Lung microvascular endothelial cell (primary cell): ENCODE measurements at regions not wholly inside any gene's neighbourhood (a gene's known extent, or its start where the extent isn't known, plus 50 kb on each side); places are given as distances from the start of the nearest gene placed in this dataset.

Experiments
- DNase-seq, 2 donors: peaks; one replicate each; pipeline versions ENCODE4 v3.0.0 to v3.0.0-alpha.2; 2010; ENCODE audit warnings: low read depth in 2 of 2

GRCh38 chr17:79202480-79202879 is 127.9 kb downstream of the ENGASE start:
- DNase-seq: no peak

DNA sequence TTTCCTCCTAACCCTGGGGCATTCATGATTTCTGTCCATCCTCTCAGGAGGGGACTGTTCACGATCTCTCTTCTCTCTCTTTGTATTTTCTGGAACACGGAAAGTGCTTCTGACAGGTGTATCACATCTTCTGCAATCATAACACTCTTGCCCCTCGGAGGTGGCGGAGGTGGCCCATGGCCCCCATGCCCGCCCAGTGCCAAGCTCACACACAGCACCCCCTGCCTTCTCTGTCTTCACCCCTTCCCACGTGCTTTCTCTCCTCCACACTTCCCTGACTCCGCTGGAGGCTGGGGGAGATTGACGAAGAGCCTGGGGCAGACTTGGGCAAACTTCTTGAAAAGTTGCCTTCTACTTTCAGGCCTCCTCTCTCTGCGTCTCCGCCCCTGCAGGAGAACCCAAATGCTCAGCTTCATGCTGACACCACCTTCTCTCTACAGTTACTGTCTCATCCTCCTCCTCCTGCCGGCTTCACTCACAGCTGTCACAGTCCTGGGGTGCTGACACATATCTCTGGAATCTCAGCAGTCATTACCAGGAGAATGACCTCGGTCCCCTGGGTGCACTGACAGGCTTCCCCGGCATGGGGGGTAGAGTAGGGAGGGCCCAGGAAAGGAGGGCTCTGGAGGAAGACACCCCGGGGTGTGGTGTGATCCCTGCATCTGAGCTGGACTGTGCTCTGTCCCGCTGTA is 127.1 kb downstream of the ENGASE start:
- no peak for DNase-seq

DNA sequence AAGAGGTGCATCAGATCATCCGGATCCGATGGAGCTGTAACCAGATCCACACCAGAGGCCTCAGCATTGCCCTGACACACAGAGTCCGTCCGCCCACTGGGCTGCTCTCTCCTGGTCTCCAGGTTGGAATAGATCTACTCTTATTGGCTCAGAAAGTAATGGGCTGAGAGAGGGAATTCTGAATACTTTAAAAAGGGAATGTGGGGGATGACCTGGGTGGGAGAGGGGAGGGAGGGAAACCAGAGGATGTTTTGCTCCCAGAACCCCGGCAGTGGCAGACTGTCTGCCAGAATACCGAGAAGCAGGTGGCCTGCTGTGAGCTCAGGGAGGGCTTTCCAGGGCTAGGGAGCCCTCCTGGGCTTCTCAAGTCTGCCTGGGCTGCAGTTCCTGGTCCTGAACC is 126.5 kb downstream of the ENGASE start:
- DNase-seq: no peak

DNA sequence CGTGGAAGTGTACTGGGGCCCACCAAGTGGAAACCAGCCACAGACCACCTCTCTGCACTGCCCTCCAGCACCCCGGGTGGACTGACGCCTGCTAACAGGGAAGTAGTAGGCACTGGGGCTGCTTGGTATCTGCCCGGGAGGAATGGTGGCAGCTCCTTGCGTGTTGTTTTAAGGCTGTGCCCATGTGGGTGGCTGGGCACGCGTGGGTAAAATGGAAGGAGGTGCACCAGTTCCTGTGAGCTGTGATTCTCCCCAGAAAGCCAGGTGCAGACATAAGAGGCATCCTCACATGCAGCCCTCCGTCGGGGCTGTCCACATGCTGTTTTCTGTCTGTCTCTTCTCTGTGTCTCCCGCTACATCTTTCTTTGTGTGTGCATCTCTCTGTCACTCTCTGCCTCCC is 122.3 kb downstream of the ENGASE start:
- no peak for DNase-seq

DNA sequence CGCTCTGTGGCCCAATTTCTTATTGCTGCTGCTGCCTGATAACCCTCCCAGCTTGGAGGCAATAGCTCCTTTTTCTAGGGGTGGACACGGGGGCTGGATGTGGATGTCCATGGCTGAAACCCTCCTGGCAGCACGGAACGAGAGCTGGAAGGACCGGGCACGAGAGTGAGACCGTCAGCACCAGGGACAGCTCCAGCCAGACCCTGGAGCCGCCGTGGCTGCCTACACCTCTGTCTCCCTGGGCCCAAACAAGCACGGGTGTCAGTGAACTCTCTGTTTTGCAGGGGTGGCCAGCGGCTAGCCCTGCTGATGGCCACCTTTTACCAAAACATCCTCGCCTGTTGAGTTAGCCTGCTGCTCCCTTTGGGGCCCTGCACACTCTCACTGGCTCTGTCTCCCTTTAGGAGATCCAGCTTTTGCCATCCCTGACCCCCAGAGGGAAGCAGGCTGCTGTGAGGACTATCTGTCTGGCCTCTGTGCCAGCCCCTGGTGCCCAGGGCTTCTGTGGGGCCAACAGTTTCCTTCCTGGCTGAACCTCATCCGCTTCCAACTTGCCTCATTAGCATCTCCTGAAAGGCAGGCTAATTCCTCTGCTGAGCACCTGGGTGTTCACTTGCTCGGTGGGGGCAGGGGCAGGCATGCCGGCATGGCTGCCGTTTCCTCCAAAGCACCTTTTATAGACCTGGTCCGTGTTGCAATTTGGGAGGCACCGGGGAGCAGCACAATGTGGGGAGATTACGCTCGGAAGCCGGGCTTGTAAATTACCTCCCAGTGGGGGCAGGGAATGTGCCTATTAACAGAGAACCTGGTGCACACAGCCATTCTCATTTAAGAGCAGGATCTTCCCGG is 118.1 kb downstream of the ENGASE start:
- DNase-seq: peak; percentile 40 to 59

- DNase-seq: no peak
These were observed 116.8 kb downstream of the ENGASE start for GRCh38 chr17:79191270-79191934.

DNA sequence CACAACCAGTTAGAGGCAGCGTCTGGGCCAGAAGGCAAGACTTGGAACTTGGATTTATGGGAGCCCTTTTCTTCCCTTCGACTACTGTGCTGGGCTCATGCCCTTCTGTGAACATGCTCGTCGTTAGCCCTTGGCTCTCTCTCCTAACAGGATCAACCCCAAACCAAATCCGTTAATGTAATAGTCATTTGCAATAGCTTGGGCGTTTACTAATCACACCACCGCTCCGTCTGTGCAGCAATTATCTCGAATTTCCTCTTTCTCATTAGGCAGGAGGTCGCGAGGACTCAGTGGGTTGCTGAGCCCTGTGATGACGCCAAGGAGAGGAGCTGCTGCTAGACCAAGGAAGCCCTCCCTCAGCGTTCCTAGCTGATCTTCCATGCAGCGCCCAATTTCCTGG is 114.7 kb downstream of the ENGASE start:
- DNase-seq: no peak

DNA sequence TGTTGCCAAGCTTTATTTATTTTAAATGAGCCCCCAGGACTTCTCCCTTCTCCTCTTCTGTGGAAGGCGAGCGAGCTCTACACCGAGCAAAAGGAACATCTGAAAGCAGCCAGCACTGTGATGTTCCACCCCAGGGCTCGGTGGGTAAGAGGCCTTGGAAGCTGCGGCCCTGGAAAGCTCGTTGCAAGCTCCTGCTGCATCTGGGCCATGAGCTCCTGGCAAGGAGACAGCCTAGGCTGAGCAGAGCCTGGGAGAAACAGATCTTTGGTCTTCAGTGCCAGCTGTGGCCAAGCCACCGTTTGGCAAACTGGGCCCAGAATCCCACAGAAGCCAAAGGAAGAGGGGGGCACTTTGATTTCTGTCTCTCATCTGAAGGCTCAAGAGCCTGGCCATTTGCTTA is 114.1 kb downstream of the ENGASE start:
- DNase-seq: no peak

GRCh38 chr17:79188048-79188447 is 113.4 kb downstream of the ENGASE start:
- peak; percentile 9 to 25 for DNase-seq

DNA sequence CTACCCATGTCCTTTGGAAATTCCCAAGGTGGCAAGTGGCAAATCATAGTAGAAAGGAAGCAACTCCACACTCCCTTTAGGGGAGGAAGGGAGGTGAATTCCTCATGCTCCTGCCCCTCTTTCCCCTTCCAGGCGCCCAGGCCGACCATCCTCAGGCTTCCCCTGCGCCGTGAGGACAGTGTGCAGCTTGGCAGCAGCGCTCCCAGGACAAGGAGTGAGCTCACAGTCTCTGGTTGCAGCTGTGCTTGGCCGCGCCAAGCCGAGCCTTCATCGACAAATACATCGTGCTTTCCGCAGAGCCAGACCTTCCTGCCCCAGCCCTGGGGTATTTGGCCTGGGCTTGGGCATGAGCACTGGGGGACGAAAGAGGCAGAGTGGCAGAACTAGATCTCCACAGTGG is 112.6 kb downstream of the ENGASE start:
- no peak for DNase-seq

DNA sequence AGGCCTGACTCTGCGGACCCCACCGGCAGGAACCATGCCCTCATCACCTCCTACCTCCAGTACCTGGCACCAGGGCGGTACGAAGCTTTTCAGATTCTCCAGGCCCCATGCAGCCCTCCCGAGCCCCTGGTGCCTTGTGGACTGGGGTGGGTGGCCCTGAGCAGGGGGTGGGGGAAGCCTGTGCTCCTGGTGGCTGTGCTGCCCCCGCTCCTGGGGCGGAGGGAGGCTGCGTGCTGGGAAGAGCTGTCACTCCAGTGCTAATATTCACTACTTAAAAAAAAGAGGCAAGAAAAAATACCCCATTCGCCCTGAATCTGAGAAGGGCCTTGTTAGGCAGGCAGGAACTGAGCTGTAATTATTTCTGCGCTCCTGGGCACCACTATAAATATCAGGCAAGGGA is 111.8 kb downstream of the ENGASE start:
- DNase-seq: no peak

GRCh38 chr17:79185671-79186070 is 111.0 kb downstream of the ENGASE start:
- DNase-seq: no peak

GRCh38 chr17:79184219-79184618 is 109.6 kb downstream of the ENGASE start:
- no peak for DNase-seq

DNA sequence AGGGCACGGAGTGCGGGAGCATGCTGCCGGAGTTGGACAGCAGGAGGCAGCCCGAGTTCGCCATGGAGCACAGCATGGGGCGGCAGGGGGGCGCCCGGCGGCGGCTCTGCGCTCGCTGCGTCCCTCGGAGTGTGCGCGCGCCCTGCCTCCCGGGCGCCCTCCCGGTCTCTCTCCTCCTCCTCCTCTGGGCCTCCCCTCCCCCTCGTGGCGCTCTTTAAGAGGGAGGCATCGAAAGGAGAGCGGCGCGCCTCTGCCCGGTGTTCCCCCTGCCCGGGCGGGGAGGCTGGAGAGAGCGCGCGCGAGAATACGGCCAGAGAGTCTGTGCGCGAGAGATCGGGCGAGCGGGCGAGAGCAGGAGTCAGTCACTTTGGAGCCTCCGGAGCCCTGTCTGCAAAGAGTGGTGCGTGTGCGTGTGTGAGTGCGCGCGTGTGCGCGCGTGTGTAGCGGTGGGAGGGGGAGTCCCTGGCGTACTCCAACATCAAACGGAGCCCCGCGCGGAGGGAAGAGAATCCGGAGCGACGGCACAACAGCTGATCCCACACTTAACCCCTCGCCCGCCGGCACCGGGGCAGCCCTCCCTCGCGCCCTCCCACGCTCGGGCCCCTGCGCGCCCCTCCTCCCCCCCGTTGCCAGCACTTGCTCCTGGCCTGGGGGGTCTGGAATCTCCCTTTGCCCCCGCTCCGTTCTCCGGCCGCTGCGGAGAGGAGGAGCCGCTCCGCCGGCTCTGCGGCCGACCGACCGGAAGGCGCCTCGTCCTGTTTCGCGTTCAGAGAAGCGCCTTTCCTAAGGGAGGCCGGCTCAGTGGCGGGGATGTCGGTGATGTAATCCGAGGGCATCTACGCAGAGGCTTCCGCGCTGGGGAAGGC is 108.9 kb downstream of the ENGASE start:
- peak; percentile 23 to 24 for DNase-seq

- DNase-seq: no peak
These were observed 108.3 kb downstream of the ENGASE start for GRCh38 chr17:79183043-79183292.

DNA sequence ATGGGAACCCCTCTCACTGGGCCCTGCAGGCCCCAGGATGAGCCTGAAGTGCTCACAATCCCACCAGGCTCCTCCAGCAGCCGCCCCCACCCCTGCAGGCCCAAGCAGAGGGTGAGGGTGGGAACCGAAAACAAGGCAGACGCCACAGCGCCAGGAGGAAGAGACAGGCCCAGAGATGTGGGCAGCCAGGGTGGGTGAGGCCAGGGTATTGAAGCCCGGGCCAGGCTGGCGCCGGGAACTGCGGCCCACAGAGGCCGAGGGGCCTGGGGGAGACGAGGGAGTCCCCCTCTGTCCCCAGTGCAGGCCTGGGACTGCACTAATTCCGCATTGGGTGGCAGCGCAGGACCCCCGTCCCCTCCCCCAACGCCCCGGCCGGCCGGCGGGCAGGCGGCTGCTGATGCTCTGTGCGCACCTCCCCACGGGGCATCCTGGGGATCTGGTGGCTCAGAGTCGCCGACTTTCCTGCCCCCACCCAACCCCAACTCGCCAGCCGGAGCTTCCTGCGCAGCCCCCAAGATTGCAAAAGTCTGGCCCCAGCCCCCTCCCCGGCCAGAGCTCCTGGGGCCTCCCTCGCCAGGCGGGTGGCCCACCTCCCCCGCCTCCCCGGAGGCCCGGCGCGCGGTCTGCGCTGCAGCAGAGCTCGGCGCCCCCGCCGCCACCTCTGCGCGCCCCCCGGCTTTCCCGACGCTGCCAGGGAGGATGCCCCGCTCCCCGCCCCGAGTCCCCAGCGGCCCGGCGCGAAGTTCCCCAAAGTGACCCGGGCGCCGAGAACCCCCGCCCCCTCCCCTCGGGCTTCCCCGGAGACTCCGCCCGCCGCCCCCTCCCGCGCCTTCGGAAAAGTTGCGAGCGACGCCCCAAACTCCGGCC is 107.8 kb downstream of the ENGASE start:
- no peak for DNase-seq

GRCh38 chr17:79180358-79181005 is 105.9 kb downstream of the ENGASE start:
- no peak for DNase-seq

DNA sequence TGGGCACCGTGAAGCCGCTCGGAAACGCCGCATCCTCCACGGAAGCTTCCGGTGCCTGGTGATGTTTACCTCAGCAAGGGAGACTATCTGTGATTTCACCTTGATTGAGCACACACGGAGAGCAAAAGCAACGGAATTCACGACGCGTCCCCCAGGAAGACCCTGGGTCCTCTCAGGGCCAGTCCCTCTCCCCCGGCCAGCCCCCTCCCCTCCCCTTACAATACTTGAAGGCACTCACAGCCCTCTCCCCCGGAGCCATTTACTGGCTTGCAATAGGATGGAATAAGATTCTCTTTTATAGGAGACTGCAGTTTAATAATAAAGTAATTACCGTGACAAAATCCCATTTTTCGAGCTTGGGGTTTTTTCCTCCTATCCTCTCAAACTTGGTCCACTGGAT is 104.7 kb downstream of the ENGASE start:
- no peak for DNase-seq

- no peak for DNase-seq
These were observed 103.3 kb downstream of the ENGASE start for GRCh38 chr17:79177877-79178276.
